KOPT-K1 (cell line): ENCODE measurements at regions not wholly inside any gene's neighbourhood (a gene's known extent, or its start where the extent isn't known, plus 50 kb on each side); places are given as distances from the start of the nearest gene placed in this dataset.

Source experiments
- H3K27ac ChIP-seq: fragments of 200-600 bp; sonication (generic); 2 replicates; pipeline ENCODE4 v1.5.1; 2016; ENCODE audit warnings: antibody characterized with exemption, mild to moderate bottlenecking, low read depth, low read length; ENCODE audit not compliant: poor library complexity, severe bottlenecking
- H3K36me3 ChIP-seq: fragments of 200-600 bp; sonication (generic); 2 replicates; pipeline ENCODE4 v1.5.1; 2017; ENCODE audit warnings: antibody characterized with exemption, mild to moderate bottlenecking, low read length, moderate library complexity; ENCODE audit not compliant: insufficient read depth
- H3K9me3 ChIP-seq: fragments of 200-600 bp; sonication (generic); 2 replicates; pipeline ENCODE4 v1.5.1; 2017; ENCODE audit warnings: antibody characterized with exemption, low read length, mild to moderate bottlenecking; ENCODE audit not compliant: insufficient read depth, poor library complexity, severe bottlenecking

DNA sequence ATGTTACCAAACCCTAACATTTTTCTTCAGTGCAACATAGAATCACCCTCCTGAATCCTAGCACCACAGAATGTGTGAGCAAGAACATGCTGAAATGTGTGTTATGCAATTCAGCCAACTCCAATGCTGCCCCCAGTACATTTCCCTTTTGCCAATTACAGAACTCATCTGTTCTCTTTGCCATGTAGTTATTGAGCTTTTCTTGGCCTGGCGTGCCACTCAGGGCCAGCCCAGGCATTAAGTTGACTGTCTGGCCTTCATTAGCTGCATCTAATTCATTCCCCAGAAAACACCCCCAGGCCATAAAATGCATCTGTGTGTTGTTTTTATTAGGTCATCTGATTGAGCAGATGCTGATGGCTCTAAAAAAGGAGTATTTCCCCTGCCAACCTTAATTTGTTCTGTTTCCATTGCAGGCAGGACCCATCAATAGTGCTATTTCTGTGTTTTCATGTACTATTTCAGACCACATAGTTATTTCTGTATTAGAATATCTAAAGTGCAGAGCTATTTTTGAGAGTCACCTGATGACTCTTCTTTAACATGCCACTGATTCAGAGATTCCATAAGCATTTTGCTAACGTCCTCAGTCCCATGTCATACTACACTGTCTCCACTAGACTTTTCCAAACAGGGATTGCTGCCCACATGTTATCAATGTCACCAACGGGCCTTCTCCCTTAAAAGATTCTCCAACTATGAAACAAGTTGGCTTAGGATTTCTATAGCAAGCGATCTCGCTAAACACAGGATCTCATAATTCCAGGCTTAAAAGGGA, 969.7 kb downstream of the CDH11 start:
- Histone ChIP-seq H3K36me3 (no peaks in the 10 kb centered on the region), H3K9me3 (no peaks in the 10 kb centered on the region), H3K27ac (no peak overlapping the region)

- H3K27ac ChIP-seq = no peak overlapping the region
- no peaks in the 10 kb centered on the region for H3K9me3 ChIP-seq
- no peaks in the 10 kb centered on the region for H3K36me3 ChIP-seq
Measured at GRCh38 chr16:64150193-64150592, 971.7 kb downstream of the CDH11 start.

DNA sequence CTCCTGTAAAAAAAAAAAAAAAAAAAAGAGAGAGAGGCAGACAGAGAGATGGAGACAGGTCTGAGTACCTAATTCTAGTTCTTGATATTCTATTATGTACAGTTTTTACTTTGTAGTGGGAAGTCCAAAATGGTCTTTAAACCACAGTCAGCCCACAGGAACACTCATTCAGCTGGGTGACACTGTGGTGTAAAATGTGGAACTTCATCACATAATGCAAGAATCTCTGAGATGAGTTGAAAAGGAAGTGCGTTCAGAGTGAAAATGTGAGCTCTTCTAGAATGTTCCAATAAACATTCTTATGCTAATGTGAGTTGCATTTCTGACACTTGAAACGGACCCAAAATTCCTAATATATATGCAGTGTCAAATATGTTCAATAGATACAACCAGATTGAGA, 972.1 kb downstream of the CDH11 start:
- H3K36me3 ChIP-seq = no peaks in the 10 kb centered on the region
- no peaks in the 10 kb centered on the region for H3K9me3 ChIP-seq
- H3K27ac ChIP-seq = no peak overlapping the region

GRCh38 chr16:64148356-64148755, 973.5 kb downstream of the CDH11 start:
- Histone ChIP-seq H3K9me3 (no peaks in the 10 kb centered on the region), H3K27ac (no peak overlapping the region), H3K36me3 (no peaks in the 10 kb centered on the region)

- Histone ChIP-seq H3K36me3 (no peaks in the 10 kb centered on the region), H3K9me3 (no peaks in the 10 kb centered on the region), H3K27ac (no peak overlapping the region)
Measured at GRCh38 chr16:64147941-64148340, 973.9 kb downstream of the CDH11 start.

DNA sequence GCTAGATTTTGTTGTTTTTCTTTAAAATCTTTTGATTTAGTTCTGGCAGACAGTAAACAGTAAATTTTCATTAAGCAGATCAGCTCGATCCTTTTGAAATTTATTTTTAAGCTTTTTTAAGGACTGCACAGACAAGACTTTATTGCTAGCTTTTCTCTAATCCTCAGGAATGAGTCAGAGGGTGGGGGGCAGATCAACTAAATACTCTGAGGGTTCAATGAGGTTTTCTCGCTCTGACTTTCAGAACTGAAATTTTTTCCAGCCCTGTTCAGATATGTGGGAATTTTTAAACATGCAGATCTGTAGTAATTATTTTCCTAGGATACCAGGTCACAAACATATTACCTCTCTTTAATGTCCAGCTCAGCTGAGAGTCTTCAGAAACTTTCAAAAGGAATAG, 977.2 kb downstream of the CDH11 start:
- H3K9me3 ChIP-seq = no peaks in the 10 kb centered on the region
- no peaks in the 10 kb centered on the region for H3K36me3 ChIP-seq
- H3K27ac ChIP-seq = no peak overlapping the region

DNA sequence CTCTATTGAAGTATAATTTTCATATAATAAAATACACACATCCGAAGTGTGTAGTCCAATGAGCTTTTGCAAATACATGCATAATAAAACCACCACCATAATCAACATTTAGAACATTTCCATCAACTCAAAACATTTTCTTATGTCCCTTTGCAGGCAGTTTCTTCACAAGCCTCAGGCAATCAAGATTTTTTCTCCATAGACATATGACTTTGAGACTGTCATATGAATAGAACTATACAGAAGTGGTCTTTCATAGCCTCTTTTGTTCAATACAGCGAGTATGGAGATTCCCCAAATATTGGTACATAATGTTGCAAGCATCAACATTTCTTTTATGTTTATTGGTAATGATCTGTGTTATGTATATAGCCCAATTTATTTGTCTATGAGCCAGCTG, 983.2 kb downstream of the CDH11 start:
- no peak overlapping the region for H3K27ac ChIP-seq
- H3K36me3 ChIP-seq = no peaks in the 10 kb centered on the region
- H3K9me3 ChIP-seq = no peaks in the 10 kb centered on the region

DNA sequence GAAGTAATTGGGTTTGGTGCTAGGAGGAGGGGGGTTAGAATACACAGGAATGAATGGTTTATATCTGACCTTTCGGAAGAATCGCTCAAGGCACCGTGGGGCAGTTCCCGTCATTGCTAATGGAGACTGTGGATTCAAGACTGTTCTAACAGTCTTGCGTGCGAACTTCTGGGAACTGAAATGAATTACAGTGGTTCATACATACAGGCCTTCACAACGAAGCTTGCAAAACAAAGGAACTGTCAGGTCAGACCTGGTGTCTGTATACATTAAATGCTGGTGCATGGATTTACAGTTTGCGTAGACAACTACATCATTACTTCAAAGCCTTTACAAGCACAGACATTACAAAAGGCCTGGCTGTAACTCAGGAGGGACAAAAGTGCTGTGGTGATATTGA, 983.9 kb downstream of the CDH11 start:
- Histone ChIP-seq H3K36me3 (no peaks in the 10 kb centered on the region), H3K27ac (no peak overlapping the region), H3K9me3 (no peaks in the 10 kb centered on the region)

GRCh38 chr16:64136743-64137142, 985.1 kb downstream of the CDH11 start:
- Histone ChIP-seq H3K9me3 (no peaks in the 10 kb centered on the region), H3K36me3 (no peaks in the 10 kb centered on the region), H3K27ac (no peak overlapping the region)

DNA sequence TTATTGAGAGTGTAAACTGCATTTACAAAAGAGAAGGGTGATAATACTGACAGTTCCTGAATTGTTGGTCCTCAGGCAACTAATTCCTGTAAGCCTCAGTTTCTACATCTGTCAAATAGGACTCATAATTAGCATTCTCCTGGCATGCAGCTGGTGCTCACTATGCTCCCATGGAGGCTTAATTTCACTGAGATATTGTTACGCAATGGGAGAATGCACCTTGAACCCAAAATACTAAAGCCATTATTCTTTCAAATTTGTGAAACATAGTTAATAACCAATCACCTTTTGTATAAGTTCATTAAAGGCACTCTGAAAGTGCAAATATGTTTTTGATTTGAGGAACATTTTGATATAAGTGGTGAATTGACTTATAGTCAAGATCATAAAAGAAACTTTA, 985.5 kb downstream of the CDH11 start:
- Histone ChIP-seq H3K27ac (no peak overlapping the region), H3K9me3 (no peaks in the 10 kb centered on the region), H3K36me3 (no peaks in the 10 kb centered on the region)

- Histone ChIP-seq H3K9me3 (no peaks in the 10 kb centered on the region), H3K36me3 (no peaks in the 10 kb centered on the region), H3K27ac (no peak overlapping the region)
Measured at GRCh38 chr16:64133366-64133765, 988.5 kb downstream of the CDH11 start.

GRCh38 chr16:64132759-64133361, 989.0 kb downstream of the CDH11 start:
- no peak overlapping the region for H3K27ac ChIP-seq
- H3K36me3 ChIP-seq = no peaks in the 10 kb centered on the region
- H3K9me3 ChIP-seq = no peaks in the 10 kb centered on the region

DNA sequence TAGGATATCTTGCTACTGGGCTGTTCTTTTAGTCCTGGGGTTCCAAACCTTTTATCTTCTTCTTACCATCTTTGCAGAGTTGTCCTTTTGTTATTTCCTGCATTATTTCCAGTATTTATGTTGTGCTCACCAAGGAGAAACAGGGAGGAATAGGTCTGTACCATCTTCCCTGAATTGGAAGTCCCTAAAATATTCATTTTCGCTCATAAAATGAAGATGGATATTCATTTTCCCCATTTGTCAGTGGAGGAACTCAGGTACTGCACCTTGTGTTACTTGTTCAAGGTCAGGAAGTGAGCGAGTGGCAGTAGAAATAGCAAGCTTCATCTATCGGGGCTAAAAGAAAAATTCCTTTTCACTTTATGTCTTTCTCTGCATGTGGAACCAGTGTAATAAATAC, 989.7 kb downstream of the CDH11 start:
- no peaks in the 10 kb centered on the region for H3K9me3 ChIP-seq
- H3K27ac ChIP-seq = no peak overlapping the region
- H3K36me3 ChIP-seq = no peaks in the 10 kb centered on the region

DNA sequence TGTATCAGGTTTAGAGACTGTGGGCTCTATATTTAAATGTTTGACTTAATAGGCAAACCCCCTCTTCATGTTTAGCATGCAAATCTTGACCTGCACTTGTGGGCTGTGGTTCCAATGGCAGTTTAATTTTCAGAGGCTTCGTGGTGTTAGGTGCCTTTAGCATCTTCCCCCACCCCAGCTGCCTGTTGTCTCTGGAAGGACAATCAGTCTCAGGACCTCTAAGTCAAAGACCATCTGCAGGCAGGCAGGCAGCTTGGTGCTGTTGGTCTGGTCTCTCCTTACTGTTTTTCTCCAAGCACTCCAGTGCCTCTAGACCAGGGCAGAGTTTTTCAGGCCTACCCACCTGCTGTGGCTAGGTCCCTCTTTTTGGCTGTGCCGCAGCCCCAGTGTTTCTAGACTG, 990.4 kb downstream of the CDH11 start:
- H3K36me3 ChIP-seq = no peaks in the 10 kb centered on the region
- no peaks in the 10 kb centered on the region for H3K9me3 ChIP-seq
- H3K27ac ChIP-seq = no peak overlapping the region

DNA sequence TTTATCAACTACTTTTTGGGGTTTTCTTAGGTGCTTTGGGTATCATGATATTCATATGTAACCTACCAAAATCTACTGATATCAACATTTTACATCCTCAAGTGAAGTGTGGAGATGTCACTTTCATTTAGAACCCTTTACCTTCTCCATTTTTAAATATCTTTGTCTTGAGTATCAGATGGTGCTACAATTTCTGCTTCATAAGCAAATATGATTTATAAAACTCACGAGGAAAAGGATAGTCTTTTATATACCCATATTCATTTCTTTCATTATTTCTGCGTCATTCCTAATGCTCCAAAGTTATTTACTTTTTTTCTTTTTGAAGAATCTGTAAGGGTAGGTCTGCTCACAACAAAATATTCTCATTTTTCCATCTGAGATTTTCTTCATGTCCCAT, 991.7 kb downstream of the CDH11 start:
- Histone ChIP-seq H3K9me3 (no peaks in the 10 kb centered on the region), H3K36me3 (no peaks in the 10 kb centered on the region), H3K27ac (no peak overlapping the region)

- H3K27ac ChIP-seq = no peak overlapping the region
- H3K36me3 ChIP-seq = no peaks in the 10 kb centered on the region
- no peaks in the 10 kb centered on the region for H3K9me3 ChIP-seq
Measured at GRCh38 chr16:64122177-64122576, 999.7 kb downstream of the CDH11 start.
